K562 (cell line): ENCODE measurements at regions not wholly inside any gene's neighbourhood (a gene's known extent, or its start where the extent isn't known, plus 50 kb on each side); places are given as distances from the start of the nearest gene placed in this dataset.

Experiments used
- ATAC-seq: fragments of 200-7000 bp; cut with Tn5 transposase; 3 replicates; pipeline ENCODE4 v1.9.1; 2020; ENCODE audit warnings: moderate library complexity
- BruUV-seq: library from RNA; stranded (reverse); fragments of 400-500 nt; replicated peaks from 2 replicates; lab custom pipeline; 2021; lab: Mats Ljungman, UMichigan
- CTCF ChIA-PET: fragments of 300-600 bp; formaldehyde crosslinking; extraction: SDS; loops from one replicate; lab custom pipeline; 2021; ENCODE audit warnings: low intra/inter-chr PET ratio; lab: Yijun Ruan, JAX
- POLR2A ChIA-PET: fragments of 300-600, 350-650 bp; sonication (Branson Sonifier 250); formaldehyde crosslinking; extraction: SDS; loops from one replicate; lab custom pipeline; 2021; ENCODE audit warnings: antibody characterized with exemption, inconsistent platforms; lab: Yijun Ruan, JAX
- DNase-seq, 4 experiments: peaks; one replicate each; pipeline versions ENCODE4 v3.0.0 to v3.0.0-alpha.2; 2011 to 2018; ENCODE audit warnings: low spot score in 3 of 4, mixed read lengths in 3 of 4; ENCODE audit errors: extremely low read depth in 1 of 4
- FAIRE-seq: peaks from 2 replicates; lab custom pipeline; 2011; peaks lifted over from hg19 to GRCh38; lab: Jason Lieb, UNC
- H2AFZ ChIP-seq: 2 replicates; pipeline ENCODE4 v1.6.0; 2011; ENCODE audit warnings: low read depth, low read length, control low read depth, inconsistent platforms
- H3K27ac ChIP-seq: fragments of 200-600 bp; 3 replicates; pipeline ENCODE4 v1.8.0; 2011; ENCODE audit warnings: low read depth, mild to moderate bottlenecking, control low read depth, inconsistent platforms, low read length, moderate library complexity, mixed read lengths; ENCODE audit errors: extremely low read depth
- H3K27me3 ChIP-seq, 2 experiments: fragments of 300-600 bp in 1 of 2; 2 replicates in 1 of 2; 3 replicates in 1 of 2; pipeline versions ENCODE4 v1.6.0 to v1.8.0; 2011; ENCODE audit warnings: inconsistent platforms in 2 of 2, low read length in 2 of 2, mild to moderate bottlenecking in 1 of 2, mixed read lengths in 1 of 2, moderate library complexity in 1 of 2; ENCODE audit not compliant: control insufficient read depth in 2 of 2, insufficient read depth in 2 of 2
- H3K36me3 ChIP-seq: fragments of 300-600 bp; 3 replicates; pipeline ENCODE4 v1.8.0; 2011; ENCODE audit warnings: mild to moderate bottlenecking, low read length, inconsistent platforms; ENCODE audit not compliant: control insufficient read depth, insufficient read depth
- H3K4me1 ChIP-seq, 2 experiments: fragments of 200-600 bp in 1 of 2; replicated peaks in 1 of 2; 2 replicates in 1 of 2; 3 replicates in 1 of 2; pipeline versions ENCODE4 v1.5.1 to v1.8.0; 2011; ENCODE audit warnings: inconsistent platforms in 2 of 2, low read length in 2 of 2, mild to moderate bottlenecking in 1 of 2, mixed read lengths in 1 of 2, moderate library complexity in 1 of 2; ENCODE audit not compliant: control insufficient read depth in 2 of 2, insufficient read depth in 2 of 2
- H3K4me2 ChIP-seq: 2 replicates; pipeline ENCODE4 v1.6.1; 2011; ENCODE audit warnings: low read length, control low read depth, inconsistent platforms, mixed read lengths; ENCODE audit not compliant: insufficient read depth
- H3K4me3 ChIP-seq: fragments of 200-600 bp; sonication (generic), shearing (Covaris generic); 2 replicates; pipeline ENCODE4 v1.5.1; 2016; ENCODE audit warnings: control low read depth, inconsistent platforms
- H3K79me2 ChIP-seq: fragments of 200-600 bp; 3 replicates; pipeline ENCODE4 v1.8.0; 2011; ENCODE audit warnings: low read length, inconsistent platforms; ENCODE audit not compliant: control insufficient read depth, insufficient read depth
- H3K9ac ChIP-seq, 2 experiments: 2 replicates each; pipeline versions ENCODE4 v1.6.0 to v1.6.1; 2011; ENCODE audit warnings: low read depth in 2 of 2, low read length in 2 of 2, control low read depth in 1 of 2, inconsistent platforms in 1 of 2, mild to moderate bottlenecking in 1 of 2, mixed read lengths in 1 of 2; ENCODE audit not compliant: insufficient read depth in 1 of 2
- H3K9me1 ChIP-seq: one replicate; pipeline ENCODE4 v1.6.0; 2011; ENCODE audit warnings: inconsistent platforms, mild to moderate bottlenecking, low read length, moderate library complexity; ENCODE audit not compliant: control insufficient read depth, insufficient read depth
- H3K9me3 ChIP-seq: replicated peaks from 2 replicates; pipeline ENCODE4 v1.5.1; 2011; ENCODE audit warnings: low read depth, low read length, inconsistent platforms; ENCODE audit not compliant: control insufficient read depth, insufficient read depth
- H4K20me1 ChIP-seq: replicated peaks from 2 replicates; pipeline ENCODE4 v1.6.1; 2011; ENCODE audit warnings: low read length, inconsistent platforms, mixed read lengths; ENCODE audit not compliant: control insufficient read depth, insufficient read depth
- ARID1B ChIP-seq: fragments of 450-650 bp; IDR thresholded peaks from 2 replicates; pipeline ENCODE4 v1.6.1; 2016; ENCODE audit warnings: antibody characterized with exemption, mild to moderate bottlenecking, inconsistent platforms
- CREB1 ChIP-seq, 2 experiments: sonication (generic) in 1 of 2; formaldehyde crosslinking in 1 of 2; IDR thresholded peaks; 2 replicates each; pipeline versions ENCODE4 v1.6.1 to v1.8.0; 2012 to 2022; ENCODE audit warnings: inconsistent platforms in 1 of 2, mild to moderate bottlenecking in 1 of 2, missing genetic modification reagents in 1 of 2, moderate library complexity in 1 of 2
- ELF2 ChIP-seq: fragments of 250-450 bp; sonication (Bioruptor Pico); IDR thresholded peaks from 2 replicates; pipeline ENCODE4 v1.5.0; 2021; ENCODE audit warnings: mild to moderate bottlenecking
- MED1 ChIP-seq: sonication (generic); formaldehyde crosslinking; IDR thresholded peaks from 2 replicates; pipeline ENCODE4 v1.8.1; 2023; ENCODE audit warnings: missing genetic modification reagents, borderline replicate concordance
- MTF1 ChIP-seq: fragments of 250-450 bp; sonication (Bioruptor Pico); IDR thresholded peaks from 2 replicates; pipeline ENCODE4 v1.9.0; 2021; ENCODE audit warnings: moderate library complexity, mild to moderate bottlenecking, inconsistent platforms, borderline replicate concordance
- MXD1 ChIP-seq: fragments of 250-450 bp; sonication (Bioruptor Pico); IDR thresholded peaks from 2 replicates; pipeline ENCODE4 v1.8.0; 2021; ENCODE audit warnings: borderline replicate concordance, mild to moderate bottlenecking, moderate library complexity; ENCODE audit not compliant: poor library complexity, severe bottlenecking
- TAF1 ChIP-seq: IDR thresholded peaks from 2 replicates; pipeline ENCODE4 v1.6.1; 2011; ENCODE audit warnings: mild to moderate bottlenecking, low read length, moderate library complexity; ENCODE audit not compliant: insufficient read depth, control insufficient read depth, severe bottlenecking; ENCODE audit errors: extremely low read depth
- TSC22D4 ChIP-seq: fragments of 450-650 bp; IDR thresholded peaks from 2 replicates; pipeline ENCODE4 v1.6.1; 2016; ENCODE audit warnings: missing genetic modification characterization, missing biosample characterization, control low read depth
- ZNF121 ChIP-seq: sonication (generic); formaldehyde crosslinking; conservative IDR thresholded peaks from 2 replicates; pipeline ENCODE4 v1.8.0; 2022; ENCODE audit warnings: missing genetic modification reagents
- WGBS: fragments of 100-300 bp; shearing (Covaris generic); methylation state at CpG from one replicate; pipeline ENCODE4 v1.1.6; 2016; ENCODE audit warnings: low coverage, mixed read lengths; ENCODE audit not compliant: insufficient coverage; ENCODE audit errors: missing lambda C conversion rate; 5-methylcytosine and 5-hydroxymethylcytosine counted together
- in situ Hi-C: fragments of 300-500 bp; cut with MboI; formaldehyde crosslinking; loops from 4 replicates; pipeline ENCODE4 v1.15.0; 2018; ENCODE audit warnings: inconsistent platforms, mixed read lengths
- intact Hi-C: fragments of 100-400 bp; cut with micrococcal nuclease; formaldehyde crosslinking; loops from 2 replicates; pipeline ENCODE4 v1.14.2; 2022
- TF ChIP-seq, protein P1 (sequence below), 3 experiments: fragments of 200-800 bp in 1 of 3; fragments of 250-450 bp in 1 of 3; fragments of 450-650 bp in 1 of 3; sonication (Bioruptor Pico) in 1 of 3; sonication (Bioruptor generic) in 1 of 3; formaldehyde crosslinking in 1 of 3; IDR thresholded peaks; 2 replicates each; pipeline versions ENCODE4 v1.6.1 to v1.8.0; 2016 to 2022; ENCODE audit warnings: mild to moderate bottlenecking in 2 of 3, missing genetic modification characterization in 2 of 3, missing compliant biosample characterization in 1 of 3, moderate library complexity in 1 of 3
- TF ChIP-seq, protein P2 (sequence below): fragments of 450-650 bp; formaldehyde crosslinking; IDR thresholded peaks from 2 replicates; pipeline ENCODE4 v1.4.0; 2020; ENCODE audit warnings: mild to moderate bottlenecking, mixed read lengths

- DNase-seq (no peak), ATAC-seq (no peak), FAIRE-seq (no peak)
- Histone ChIP-seq H4K20me1 (no peaks in the 10 kb centered on the region), H3K79me2 (no peaks in the 10 kb centered on the region), H3K4me1 (no peaks in the 10 kb centered on the region), H3K27me3 (no peaks in the 10 kb centered on the region), H3K9ac (no peak overlapping the region), H3K36me3 (no peaks in the 10 kb centered on the region), H3K9me3 (no peaks in the 10 kb centered on the region), H2AFZ (no peak overlapping the region), H3K4me2 (no peak overlapping the region), H3K9me1 (no peaks in the 10 kb centered on the region), H3K27ac (no peak overlapping the region), H3K4me3 (no peak overlapping the region)
- POLR2A ChIA-PET: interaction anchor here (1.1 kb wide), 1 partner anchor 24 kb away, joined by 3 read pairs; no protein-coding TSS in a partner anchor
- CTCF ChIA-PET: no interaction called here
- 0% methylated on average over 2 of the region's 2 CpGs for WGBS
- in situ Hi-C loops (no loop called here), intact Hi-C loops (no loop called here)
- no TSS peak for BruUV-seq
- no peak for TF ChIP-seq ELF2
- TF ChIP-seq MXD1 (CRISPR knock-in tag): no peak
- no peak for TF ChIP-seq TAF1
- TF ChIP-seq TSC22D4 (tag): no peak
- TF ChIP-seq ARID1B: no peak
- no peak for TF ChIP-seq MTF1 (CRISPR knock-in tag)
- TF ChIP-seq MED1 (CRISPR knock-in tag): no peak
- TF ChIP-seq, protein P1, sequence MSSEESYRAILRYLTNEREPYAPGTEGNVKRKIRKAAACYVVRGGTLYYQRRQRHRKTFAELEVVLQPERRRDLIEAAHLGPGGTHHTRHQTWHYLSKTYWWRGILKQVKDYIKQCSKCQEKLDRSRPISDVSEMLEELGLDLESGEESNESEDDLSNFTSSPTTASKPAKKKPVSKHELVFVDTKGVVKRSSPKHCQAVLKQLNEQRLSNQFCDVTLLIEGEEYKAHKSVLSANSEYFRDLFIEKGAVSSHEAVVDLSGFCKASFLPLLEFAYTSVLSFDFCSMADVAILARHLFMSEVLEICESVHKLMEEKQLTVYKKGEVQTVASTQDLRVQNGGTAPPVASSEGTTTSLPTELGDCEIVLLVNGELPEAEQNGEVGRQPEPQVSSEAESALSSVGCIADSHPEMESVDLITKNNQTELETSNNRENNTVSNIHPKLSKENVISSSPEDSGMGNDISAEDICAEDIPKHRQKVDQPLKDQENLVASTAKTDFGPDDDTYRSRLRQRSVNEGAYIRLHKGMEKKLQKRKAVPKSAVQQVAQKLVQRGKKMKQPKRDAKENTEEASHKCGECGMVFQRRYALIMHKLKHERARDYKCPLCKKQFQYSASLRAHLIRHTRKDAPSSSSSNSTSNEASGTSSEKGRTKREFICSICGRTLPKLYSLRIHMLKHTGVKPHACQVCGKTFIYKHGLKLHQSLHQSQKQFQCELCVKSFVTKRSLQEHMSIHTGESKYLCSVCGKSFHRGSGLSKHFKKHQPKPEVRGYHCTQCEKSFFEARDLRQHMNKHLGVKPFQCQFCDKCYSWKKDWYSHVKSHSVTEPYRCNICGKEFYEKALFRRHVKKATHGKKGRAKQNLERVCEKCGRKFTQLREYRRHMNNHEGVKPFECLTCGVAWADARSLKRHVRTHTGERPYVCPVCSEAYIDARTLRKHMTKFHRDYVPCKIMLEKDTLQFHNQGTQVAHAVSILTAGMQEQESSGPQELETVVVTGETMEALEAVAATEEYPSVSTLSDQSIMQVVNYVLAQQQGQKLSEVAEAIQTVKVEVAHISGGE (CRISPR knock-in tag; IDR thresholded peaks at IDR 0.05): no peak
- no peak for TF ChIP-seq CREB1 (IDR thresholded peaks at IDR 0.05)
- TF ChIP-seq CREB1 (CRISPR knock-in tag; IDR thresholded peaks at IDR 0.05): no peak
- TF ChIP-seq, protein P2, sequence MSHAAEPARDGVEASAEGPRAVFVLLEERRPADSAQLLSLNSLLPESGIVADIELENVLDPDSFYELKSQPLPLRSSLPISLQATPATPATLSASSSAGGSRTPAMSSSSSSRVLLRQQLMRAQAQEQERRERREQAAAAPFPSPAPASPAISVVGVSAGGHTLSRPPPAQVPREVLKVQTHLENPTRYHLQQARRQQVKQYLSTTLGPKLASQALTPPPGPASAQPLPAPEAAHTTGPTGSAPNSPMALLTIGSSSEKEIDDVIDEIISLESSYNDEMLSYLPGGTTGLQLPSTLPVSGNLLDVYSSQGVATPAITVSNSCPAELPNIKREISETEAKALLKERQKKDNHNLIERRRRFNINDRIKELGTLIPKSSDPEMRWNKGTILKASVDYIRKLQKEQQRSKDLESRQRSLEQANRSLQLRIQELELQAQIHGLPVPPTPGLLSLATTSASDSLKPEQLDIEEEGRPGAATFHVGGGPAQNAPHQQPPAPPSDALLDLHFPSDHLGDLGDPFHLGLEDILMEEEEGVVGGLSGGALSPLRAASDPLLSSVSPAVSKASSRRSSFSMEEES: no peak
- TF ChIP-seq ZNF121 (CRISPR knock-in tag): no peak
Measured at GRCh38 chr2:36246320-36246990, 109.1 kb upstream of the CRIM1 start.
